Astrocyte (in vitro differentiated cells and primary cell): ENCODE measurements at regions not wholly inside any gene's neighbourhood (a gene's known extent, or its start where the extent isn't known, plus 50 kb on each side); places are given as distances from the start of the nearest gene placed in this dataset.

Experiments
- DNase-seq: peaks from one replicate; pipeline ENCODE4 v3.0.0-alpha.2; 2010; ENCODE audit warnings: low read depth
- FAIRE-seq: peaks from 2 replicates; lab custom pipeline; 2011; peaks lifted over from hg19 to GRCh38; lab: Jason Lieb, UNC
- H2AFZ ChIP-seq: 2 replicates; pipeline ENCODE4 v1.6.0; 2012; ENCODE audit warnings: low read depth, low read length, inconsistent platforms
- H3K27ac ChIP-seq: 2 replicates; pipeline ENCODE4 v1.5.1; 2011; ENCODE audit warnings: low read depth, low read length, inconsistent platforms
- H3K27me3 ChIP-seq: 2 replicates; pipeline ENCODE4 v1.6.0; 2011; ENCODE audit warnings: low read length, inconsistent platforms; ENCODE audit not compliant: insufficient read depth
- H3K36me3 ChIP-seq: 2 replicates; pipeline ENCODE4 v1.5.1; 2011; ENCODE audit warnings: low read length, inconsistent platforms; ENCODE audit not compliant: insufficient read depth
- H3K4me1 ChIP-seq: 2 replicates; pipeline ENCODE4 v1.5.1; 2011; ENCODE audit warnings: low read length, inconsistent platforms; ENCODE audit not compliant: insufficient read depth
- H3K4me2 ChIP-seq: 2 replicates; pipeline ENCODE4 v1.6.0; 2012; ENCODE audit warnings: low read length, inconsistent platforms
- H3K4me3 ChIP-seq: 2 replicates; pipeline ENCODE4 v1.5.1; 2011; ENCODE audit warnings: low read depth, mild to moderate bottlenecking, low read length, inconsistent platforms; ENCODE audit not compliant: insufficient read depth
- H3K79me2 ChIP-seq: 2 replicates; pipeline ENCODE4 v1.6.0; 2012; ENCODE audit warnings: mild to moderate bottlenecking, low read length, inconsistent platforms; ENCODE audit not compliant: insufficient read depth
- H3K9ac ChIP-seq: 2 replicates; pipeline ENCODE4 v1.6.0; 2012; ENCODE audit warnings: mild to moderate bottlenecking, low read length, inconsistent platforms
- H3K9me3 ChIP-seq: 2 replicates; pipeline ENCODE4 v1.5.1; 2012; ENCODE audit warnings: low read depth, mild to moderate bottlenecking, low read length, inconsistent platforms; ENCODE audit not compliant: insufficient read depth
- H4K20me1 ChIP-seq: 2 replicates; pipeline ENCODE4 v1.6.0; 2012; ENCODE audit warnings: low read length, inconsistent platforms; ENCODE audit not compliant: insufficient read depth
- H3K27ac Mint-ChIP-seq: one replicate; pipeline ENCODE4 v1.8.0; 2021; ENCODE audit warnings: mild to moderate bottlenecking, mixed read lengths; ENCODE audit not compliant: unreplicated experiment
- H3K27me3 Mint-ChIP-seq: one replicate; pipeline ENCODE4 v1.8.0; 2021; ENCODE audit warnings: low read depth, mixed read lengths; ENCODE audit not compliant: unreplicated experiment
- H3K36me3 Mint-ChIP-seq: one replicate; pipeline ENCODE4 v1.8.0; 2021; ENCODE audit warnings: low read depth, mixed read lengths; ENCODE audit not compliant: unreplicated experiment
- H3K4me1 Mint-ChIP-seq: one replicate; pipeline ENCODE4 v1.8.0; 2021; ENCODE audit warnings: low read depth, mixed read lengths; ENCODE audit not compliant: unreplicated experiment
- H3K4me3 Mint-ChIP-seq: one replicate; pipeline ENCODE4 v1.8.0; 2021; ENCODE audit warnings: mild to moderate bottlenecking, moderate library complexity, mixed read lengths; ENCODE audit not compliant: unreplicated experiment
- H3K9me3 Mint-ChIP-seq: one replicate; pipeline ENCODE4 v1.8.0; 2021; ENCODE audit warnings: mild to moderate bottlenecking, mixed read lengths; ENCODE audit not compliant: unreplicated experiment
- EZH2 ChIP-seq: IDR thresholded peaks from 2 replicates; pipeline ENCODE4 v1.6.1; 2012; ENCODE audit warnings: mild to moderate bottlenecking, low read length, inconsistent platforms; ENCODE audit not compliant: insufficient read depth
- TF ChIP-seq, protein P1 (sequence below): IDR thresholded peaks from 2 replicates; pipeline ENCODE4 v1.5.1; 2011; ENCODE audit warnings: low read depth, mild to moderate bottlenecking, inconsistent platforms, low read length, moderate library complexity; ENCODE audit not compliant: insufficient read depth

DNA sequence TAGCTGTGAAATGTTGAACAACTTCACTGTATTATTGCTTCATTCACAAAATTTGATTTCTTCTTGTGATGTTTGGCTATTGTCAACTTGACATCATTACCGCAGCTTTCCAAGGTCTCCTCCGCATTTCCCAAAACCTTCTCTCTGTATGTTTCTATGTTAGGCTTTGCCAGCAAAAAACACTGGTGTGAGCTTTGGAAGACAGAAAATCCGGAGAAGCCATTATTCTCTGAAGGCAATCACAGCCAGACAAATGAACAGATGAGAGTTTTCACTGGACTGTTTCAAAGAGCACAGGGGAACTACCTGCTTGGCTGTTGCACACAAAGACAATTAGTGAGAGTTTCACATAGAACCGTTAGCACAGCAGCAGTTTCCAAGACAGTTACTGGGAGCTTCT is 609.6 kb downstream of the BRINP3 start:
- Histone ChIP-seq H3K4me3 (no peak overlapping the region), H3K4me2 (no peak overlapping the region), H3K27ac (no peak overlapping the region), H3K9me3 (no peaks in the 10 kb centered on the region), H2AFZ (no peak overlapping the region), H3K4me1 (no peaks in the 10 kb centered on the region), H3K79me2 (no peaks in the 10 kb centered on the region), H3K27me3 (no peaks in the 10 kb centered on the region), H3K36me3 (no peaks in the 10 kb centered on the region), H4K20me1 (no peaks in the 10 kb centered on the region), H3K9ac (no peak overlapping the region)
- no peak overlapping the region for H3K4me3 Mint-ChIP-seq
- no peak for FAIRE-seq
- TF ChIP-seq EZH2 = no peak
- TF ChIP-seq, protein P1, sequence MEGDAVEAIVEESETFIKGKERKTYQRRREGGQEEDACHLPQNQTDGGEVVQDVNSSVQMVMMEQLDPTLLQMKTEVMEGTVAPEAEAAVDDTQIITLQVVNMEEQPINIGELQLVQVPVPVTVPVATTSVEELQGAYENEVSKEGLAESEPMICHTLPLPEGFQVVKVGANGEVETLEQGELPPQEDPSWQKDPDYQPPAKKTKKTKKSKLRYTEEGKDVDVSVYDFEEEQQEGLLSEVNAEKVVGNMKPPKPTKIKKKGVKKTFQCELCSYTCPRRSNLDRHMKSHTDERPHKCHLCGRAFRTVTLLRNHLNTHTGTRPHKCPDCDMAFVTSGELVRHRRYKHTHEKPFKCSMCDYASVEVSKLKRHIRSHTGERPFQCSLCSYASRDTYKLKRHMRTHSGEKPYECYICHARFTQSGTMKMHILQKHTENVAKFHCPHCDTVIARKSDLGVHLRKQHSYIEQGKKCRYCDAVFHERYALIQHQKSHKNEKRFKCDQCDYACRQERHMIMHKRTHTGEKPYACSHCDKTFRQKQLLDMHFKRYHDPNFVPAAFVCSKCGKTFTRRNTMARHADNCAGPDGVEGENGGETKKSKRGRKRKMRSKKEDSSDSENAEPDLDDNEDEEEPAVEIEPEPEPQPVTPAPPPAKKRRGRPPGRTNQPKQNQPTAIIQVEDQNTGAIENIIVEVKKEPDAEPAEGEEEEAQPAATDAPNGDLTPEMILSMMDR = no peak
- no peak for DNase-seq
- no peaks in the 10 kb centered on the region for H3K36me3 Mint-ChIP-seq
- no peak overlapping the region for H3K27ac Mint-ChIP-seq
- H3K27me3 Mint-ChIP-seq = no peaks in the 10 kb centered on the region
- H3K9me3 Mint-ChIP-seq = no peaks in the 10 kb centered on the region
- no peaks in the 10 kb centered on the region for H3K4me1 Mint-ChIP-seq

DNA sequence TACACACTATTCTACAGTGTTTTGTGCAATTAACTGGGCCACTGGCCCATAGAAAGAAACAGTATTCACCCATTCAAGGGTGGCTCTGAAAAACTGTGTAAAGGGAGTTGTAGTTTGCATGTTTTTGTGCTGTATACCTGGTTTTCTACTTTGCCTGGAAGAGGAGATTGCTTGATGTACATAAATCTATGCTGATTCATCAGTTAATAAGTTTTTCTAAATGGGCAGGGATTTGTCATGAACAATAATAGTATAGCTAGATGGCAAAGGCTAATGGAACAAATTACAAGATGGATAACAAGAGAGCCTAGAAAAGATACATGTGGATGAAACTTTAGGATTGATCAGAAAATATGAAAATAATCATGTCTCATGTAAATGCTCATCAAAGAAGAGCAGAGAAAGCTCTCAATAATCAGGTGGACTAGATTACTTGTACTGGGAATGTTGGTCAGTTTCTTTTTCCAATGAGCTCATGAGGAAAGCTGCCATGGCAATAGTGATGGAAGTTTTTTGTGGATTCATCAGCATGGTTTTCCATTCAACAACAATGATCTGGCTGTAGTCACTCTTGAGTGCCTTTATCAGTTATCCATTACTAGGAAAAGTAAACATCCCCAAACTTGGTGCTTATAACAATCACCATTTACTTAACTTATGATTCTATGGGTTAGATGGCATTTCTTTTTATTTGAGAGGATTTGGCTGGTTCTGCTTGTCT is 602.8 kb downstream of the BRINP3 start:
- H4K20me1 ChIP-seq = no peaks in the 10 kb centered on the region
- no peaks in the 10 kb centered on the region for H3K79me2 ChIP-seq
- Mint-ChIP-seq H3K9me3 (no peaks in the 10 kb centered on the region), H3K36me3 (no peaks in the 10 kb centered on the region), H3K27ac (no peak overlapping the region), H3K4me3 (no peak overlapping the region), H3K27me3 (no peaks in the 10 kb centered on the region), H3K4me1 (no peaks in the 10 kb centered on the region)
- H3K9me3 ChIP-seq = no peaks in the 10 kb centered on the region
- no peak overlapping the region for H3K4me3 ChIP-seq
- FAIRE-seq (no peak), DNase-seq (no peak)
- no peak overlapping the region for H3K4me2 ChIP-seq
- H3K27me3 ChIP-seq = no peaks in the 10 kb centered on the region
- TF ChIP-seq, protein P1 = no peak
- TF ChIP-seq EZH2 = no peak
- H3K27ac ChIP-seq = no peak overlapping the region
- H3K36me3 ChIP-seq = no peaks in the 10 kb centered on the region
- no peaks in the 10 kb centered on the region for H3K4me1 ChIP-seq
- no peak overlapping the region for H2AFZ ChIP-seq
- no peak overlapping the region for H3K9ac ChIP-seq

DNA sequence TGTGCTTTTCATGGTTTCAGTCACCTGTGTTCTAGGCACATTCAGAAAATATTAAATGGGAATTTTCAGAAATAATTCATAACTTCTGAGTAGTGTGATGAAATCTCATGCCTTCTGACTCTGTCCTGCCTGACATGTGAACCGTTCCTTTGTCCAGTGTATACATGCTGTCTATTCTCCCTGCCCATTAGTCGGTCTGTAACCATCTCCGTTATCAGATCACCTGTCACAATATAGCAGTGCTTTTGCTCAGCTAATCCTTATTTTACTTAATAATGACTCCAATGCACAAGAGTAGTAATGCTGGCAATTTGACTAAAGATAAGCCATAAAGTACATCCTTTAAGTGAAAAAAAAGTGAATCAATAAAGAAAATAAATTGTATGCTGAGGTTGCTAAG is 597.5 kb downstream of the BRINP3 start:
- H2AFZ ChIP-seq = no peak overlapping the region
- no peaks in the 10 kb centered on the region for H3K4me1 Mint-ChIP-seq
- no peak overlapping the region for H3K4me2 ChIP-seq
- H3K9me3 Mint-ChIP-seq = no peaks in the 10 kb centered on the region
- no peak overlapping the region for H3K27ac ChIP-seq
- H3K4me1 ChIP-seq = no peaks in the 10 kb centered on the region
- no peaks in the 10 kb centered on the region for H3K9me3 ChIP-seq
- no peaks in the 10 kb centered on the region for H3K36me3 ChIP-seq
- no peaks in the 10 kb centered on the region for H3K27me3 Mint-ChIP-seq
- H3K4me3 Mint-ChIP-seq = no peak overlapping the region
- no peaks in the 10 kb centered on the region for H4K20me1 ChIP-seq
- H3K4me3 ChIP-seq = no peak overlapping the region
- no peak overlapping the region for H3K27ac Mint-ChIP-seq
- no peaks in the 10 kb centered on the region for H3K36me3 Mint-ChIP-seq
- H3K79me2 ChIP-seq = no peaks in the 10 kb centered on the region
- no peak for TF ChIP-seq EZH2
- no peaks in the 10 kb centered on the region for H3K27me3 ChIP-seq
- no peak overlapping the region for H3K9ac ChIP-seq
- FAIRE-seq (no peak), DNase-seq (no peak)
